NK-92 treated with Interleukin-12 subunit alpha and Interleukin-12 subunit beta, amount 100 ng/mL, for 24 hours (cell line): ENCODE measurements at regions not wholly inside any gene's neighbourhood (a gene's known extent, or its start where the extent isn't known, plus 50 kb on each side); places are given as distances from the start of the nearest gene placed in this dataset.

Experiments
- DNase-seq: peaks from one replicate; lab custom pipeline; 2025; lab: John Stamatoyannopoulos, UW

- no peak for DNase-seq
Measured at GRCh38 chr5:38029397-38030065, 189.7 kb upstream of the GDNF start.

DNA sequence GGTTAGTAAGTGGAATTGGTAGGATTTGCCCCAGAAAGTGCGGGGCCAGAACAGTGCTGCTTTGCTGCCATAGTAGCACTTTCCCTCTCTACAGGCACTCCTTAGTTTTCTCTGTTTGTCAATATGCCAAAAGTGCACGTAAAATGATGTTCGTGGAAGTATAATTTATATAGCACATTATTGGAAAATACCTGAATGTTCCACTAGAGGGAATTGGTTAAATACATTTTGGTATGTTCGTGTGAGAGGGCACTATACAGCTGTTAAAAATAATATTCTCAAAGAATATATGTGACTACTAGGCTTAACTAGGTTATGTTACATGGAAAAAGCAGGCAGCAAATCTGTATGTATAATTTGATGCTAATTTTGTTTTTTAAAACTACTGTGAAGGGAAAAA, 184.0 kb upstream of the GDNF start:
- no peak for DNase-seq

GRCh38 chr5:38023371-38023770, 183.5 kb upstream of the GDNF start:
- no peak for DNase-seq

DNA sequence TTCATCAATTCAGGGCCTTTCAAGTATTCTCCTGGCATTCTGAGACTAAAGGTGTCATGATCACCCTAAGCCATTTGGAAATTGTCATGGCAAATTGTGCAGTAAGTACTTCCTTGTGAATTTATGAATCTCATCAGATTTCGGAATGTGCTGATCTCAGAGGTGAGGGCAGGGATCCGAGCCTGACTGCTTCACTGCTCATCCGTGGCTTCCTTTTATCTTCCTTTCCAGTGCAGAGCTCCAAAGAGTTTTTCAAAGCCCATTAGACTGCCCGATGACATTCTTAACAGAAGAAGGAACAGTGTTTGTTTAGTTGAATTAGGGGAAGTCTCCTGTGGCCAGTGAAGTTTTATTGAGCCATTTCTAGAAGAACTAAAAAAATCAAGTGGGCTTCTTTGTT, 182.8 kb upstream of the GDNF start:
- DNase-seq: no peak

- no peak for DNase-seq
Measured at GRCh38 chr5:38018016-38018415, 178.2 kb upstream of the GDNF start.

GRCh38 chr5:38013107-38013506, 173.3 kb upstream of the GDNF start:
- DNase-seq: no peak

- DNase-seq: no peak
Measured at GRCh38 chr5:38011668-38012188, 171.9 kb upstream of the GDNF start.

- no peak for DNase-seq
Measured at GRCh38 chr5:38009749-38010358, 170.0 kb upstream of the GDNF start.

GRCh38 chr5:38008198-38008597, 168.4 kb upstream of the GDNF start:
- DNase-seq: no peak

GRCh38 chr5:37999593-37999992, 159.8 kb upstream of the GDNF start:
- no peak for DNase-seq

- DNase-seq: no peak
Measured at GRCh38 chr5:37996918-37997317, 157.1 kb upstream of the GDNF start.

GRCh38 chr5:37994729-37995128, 154.9 kb upstream of the GDNF start:
- no peak for DNase-seq

GRCh38 chr5:37991301-37992299, 151.8 kb upstream of the GDNF start:
- DNase-seq: no peak

GRCh38 chr5:37989884-37990283, 150.0 kb upstream of the GDNF start:
- DNase-seq: no peak

- no peak for DNase-seq
Measured at GRCh38 chr5:37988454-37989046, 148.7 kb upstream of the GDNF start.

DNA sequence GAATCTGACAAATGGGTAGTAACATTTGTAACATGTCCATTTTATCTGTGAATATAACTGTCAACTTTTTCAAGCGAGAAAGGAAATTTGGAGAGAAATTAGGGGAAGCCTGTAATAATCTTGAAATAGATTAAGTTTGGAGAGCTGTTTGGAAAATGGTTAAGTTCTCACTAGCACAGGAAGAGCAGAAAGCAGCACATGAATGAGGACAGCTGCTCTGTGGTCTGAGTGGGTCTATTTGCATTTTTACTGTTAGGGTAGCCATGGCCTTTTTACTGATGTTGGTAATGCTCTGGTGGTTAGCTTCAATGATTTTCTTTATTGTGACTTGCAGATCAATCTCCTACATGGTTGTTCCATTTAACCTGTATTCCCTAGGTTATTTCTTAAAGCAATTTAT, 144.5 kb upstream of the GDNF start:
- DNase-seq: no peak

GRCh38 chr5:37983463-37983862, 143.6 kb upstream of the GDNF start:
- no peak for DNase-seq

- DNase-seq: no peak
Measured at GRCh38 chr5:37979559-37979958, 139.7 kb upstream of the GDNF start.

DNA sequence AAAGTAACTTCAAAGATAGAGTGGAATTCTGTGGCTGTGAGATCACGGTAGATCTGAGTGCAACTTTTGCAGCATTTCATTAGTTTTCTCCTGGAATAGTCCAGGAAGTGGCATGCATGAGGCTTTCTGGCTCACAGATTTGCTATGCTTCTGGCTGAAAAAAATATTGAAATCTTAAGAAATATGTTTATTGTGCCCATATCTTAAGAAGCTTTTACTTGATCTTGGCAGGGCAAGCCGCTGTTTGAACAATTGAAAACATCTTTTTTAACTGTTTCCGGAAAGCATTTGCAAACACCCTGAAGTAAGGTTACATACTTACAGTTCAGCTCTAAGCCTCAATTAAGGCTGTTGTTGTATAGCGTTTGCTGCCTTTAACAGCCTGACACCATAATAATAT, 135.7 kb upstream of the GDNF start:
- DNase-seq: no peak

GRCh38 chr5:37971483-37972024, 131.7 kb upstream of the GDNF start:
- no peak for DNase-seq

- DNase-seq: no peak
Measured at GRCh38 chr5:37966871-37967270, 127.0 kb upstream of the GDNF start.

DNA sequence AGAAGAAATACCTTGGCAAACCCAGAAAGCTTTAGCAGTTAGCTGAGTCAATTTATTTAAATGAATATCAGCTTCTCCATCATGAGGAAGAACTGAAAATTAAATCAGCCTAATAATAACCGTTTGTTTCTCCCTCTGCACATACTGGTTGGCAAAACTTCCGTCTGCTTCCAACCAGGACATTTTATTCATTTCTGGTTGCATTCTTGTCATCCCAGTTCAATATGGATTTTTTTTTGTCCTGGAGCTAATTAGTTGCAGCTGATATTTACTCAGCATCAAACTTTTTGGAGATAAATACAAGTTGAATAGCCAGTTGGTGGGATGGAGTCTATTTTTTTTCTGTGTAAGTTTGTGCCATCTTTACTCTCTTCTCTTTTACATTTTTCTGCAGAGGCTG, 126.5 kb upstream of the GDNF start:
- no peak for DNase-seq
